ENCODE measurements at regions not wholly inside any gene's neighbourhood (a gene's known extent, or its start where the extent isn't known, plus 50 kb on each side); places are given as distances from the start of the nearest gene placed in this dataset.
"Not testable (repeated sequence)": the region's sequence is repeated elsewhere in the genome, so short reads cannot be mapped to it uniquely, and the experiment has no call there.

GRCh38 chr2:193883820-193884219 lies 1689.1 kb upstream of the TMEFF2 start:
- no peak for DNase-seq

GRCh38 chr2:193876980-193877379 lies 1682.2 kb upstream of the TMEFF2 start:
- DNase-seq, result no peak

GRCh38 chr2:193869564-193869963 lies 1674.8 kb upstream of the TMEFF2 start:
- no peak for DNase-seq

- DNase-seq, result no peak
These were observed 1674.1 kb upstream of the TMEFF2 start for GRCh38 chr2:193868833-193869232.

- no peak for DNase-seq
These were observed 1673.4 kb upstream of the TMEFF2 start for GRCh38 chr2:193868132-193868531.

- DNase-seq, result no peak
These were observed 1672.7 kb upstream of the TMEFF2 start for GRCh38 chr2:193867454-193867853.

- DNase-seq, result no peak
These were observed 1666.8 kb upstream of the TMEFF2 start for GRCh38 chr2:193861557-193861956.

GRCh38 chr2:193847991-193848390 lies 1653.3 kb upstream of the TMEFF2 start:
- DNase-seq, result no peak

- no peak for DNase-seq
These were observed 1652.4 kb upstream of the TMEFF2 start for GRCh38 chr2:193847130-193847529.

- no peak for DNase-seq
These were observed 1650.9 kb upstream of the TMEFF2 start for GRCh38 chr2:193845604-193846003.

GRCh38 chr2:193843675-193844074 lies 1648.9 kb upstream of the TMEFF2 start:
- DNase-seq, result no peak

- no peak for DNase-seq
These were observed 1646.8 kb upstream of the TMEFF2 start for GRCh38 chr2:193841384-193842150.

- DNase-seq, result no peak
These were observed 1642.5 kb upstream of the TMEFF2 start for GRCh38 chr2:193837111-193837738.

- DNase-seq, result not testable (repeated sequence)
These were observed 1641.8 kb upstream of the TMEFF2 start for GRCh38 chr2:193836424-193837006.

GRCh38 chr2:193833895-193834294 lies 1639.2 kb upstream of the TMEFF2 start:
- DNase-seq, result not testable (repeated sequence)

GRCh38 chr2:193824474-193824873 lies 1629.7 kb upstream of the TMEFF2 start:
- DNase-seq, result no peak

- DNase-seq, result no peak
These were observed 1624.2 kb upstream of the TMEFF2 start for GRCh38 chr2:193818801-193819499.

- DNase-seq, result no peak
These were observed 1621.3 kb upstream of the TMEFF2 start for GRCh38 chr2:193816008-193816407.

- DNase-seq, result no peak
These were observed 1615.8 kb upstream of the TMEFF2 start for GRCh38 chr2:193810533-193810932.

- no peak for DNase-seq
These were observed 1614.1 kb upstream of the TMEFF2 start for GRCh38 chr2:193808877-193809276.

GRCh38 chr2:193806088-193806774 lies 1611.5 kb upstream of the TMEFF2 start:
- DNase-seq, result no peak

- DNase-seq, result no peak
These were observed 1602.1 kb upstream of the TMEFF2 start for GRCh38 chr2:193796847-193797246.

- no peak for DNase-seq
These were observed 1599.2 kb upstream of the TMEFF2 start for GRCh38 chr2:193793914-193794313.

Measured in activated naive CD4-positive, alpha-beta T cell treated with Interleukin-2 at 50 U/mL for 16 hours (primary cell).